GM18511 (cell line): ENCODE measurements at regions not wholly inside any gene's neighbourhood (a gene's known extent, or its start where the extent isn't known, plus 50 kb on each side); places are given as distances from the start of the nearest gene placed in this dataset.
"Not testable (repeated sequence)": the region's sequence is repeated elsewhere in the genome, so short reads cannot be mapped to it uniquely, and the experiment has no call there.

Experiments used
- ATAC-seq: cut with Tn5 transposase; IDR thresholded peaks from one replicate; pipeline ENCODE4 v1.9.1; 2021; ENCODE audit warnings: mild to moderate bottlenecking, moderate library complexity; ENCODE audit not compliant: unreplicated experiment

DNA sequence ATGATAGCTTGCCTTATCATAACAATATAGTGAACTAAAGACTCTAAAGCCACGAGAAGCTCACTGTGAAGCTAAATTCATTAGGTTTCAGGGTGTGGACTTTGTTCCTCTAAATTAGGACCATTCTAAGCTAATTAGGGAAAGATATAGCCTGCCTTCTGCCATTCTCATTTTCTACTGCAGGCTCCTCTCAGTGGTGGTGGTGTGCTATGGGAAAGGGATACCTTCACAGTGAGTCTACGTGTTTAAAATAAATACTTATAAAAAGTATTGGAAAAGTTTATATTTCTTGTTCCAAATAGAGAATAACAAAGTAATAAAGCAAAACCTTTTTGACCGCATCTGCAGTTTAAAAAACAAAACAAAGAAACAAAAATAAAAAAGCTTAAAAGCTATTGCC lies 327.7 kb downstream of the PAPSS1 start:
- no peak for ATAC-seq

GRCh38 chr4:107391630-107392028 lies 328.4 kb downstream of the PAPSS1 start:
- no peak for ATAC-seq

DNA sequence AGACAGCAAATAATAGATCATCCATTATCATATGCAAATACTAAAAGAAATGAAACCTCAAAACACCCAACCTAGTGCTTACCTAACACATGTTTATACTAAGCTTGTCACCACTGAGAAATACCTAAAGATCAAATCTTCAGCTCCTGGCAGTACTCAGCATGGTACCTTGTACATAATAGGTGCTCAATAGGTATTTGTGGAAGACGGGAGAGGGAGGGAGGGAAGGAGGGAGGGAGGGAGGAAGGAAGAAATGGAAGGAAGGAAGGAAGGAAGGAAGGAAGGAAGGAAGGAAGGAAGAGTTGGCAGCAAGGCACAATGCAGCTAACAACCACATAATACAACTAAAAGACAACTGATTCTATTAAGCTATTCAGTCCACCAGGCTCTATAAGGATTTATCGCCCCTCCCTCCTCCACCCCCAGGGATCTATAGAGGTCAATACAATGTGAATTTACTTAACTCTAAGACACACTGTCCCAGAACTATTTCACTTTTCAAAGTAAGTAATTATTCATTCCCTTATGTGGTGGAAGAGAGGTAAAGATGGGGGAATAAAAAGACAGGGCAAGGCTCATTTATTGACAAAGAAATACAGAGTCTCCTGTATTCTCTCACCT lies 328.9 kb downstream of the PAPSS1 start:
- no peak for ATAC-seq

DNA sequence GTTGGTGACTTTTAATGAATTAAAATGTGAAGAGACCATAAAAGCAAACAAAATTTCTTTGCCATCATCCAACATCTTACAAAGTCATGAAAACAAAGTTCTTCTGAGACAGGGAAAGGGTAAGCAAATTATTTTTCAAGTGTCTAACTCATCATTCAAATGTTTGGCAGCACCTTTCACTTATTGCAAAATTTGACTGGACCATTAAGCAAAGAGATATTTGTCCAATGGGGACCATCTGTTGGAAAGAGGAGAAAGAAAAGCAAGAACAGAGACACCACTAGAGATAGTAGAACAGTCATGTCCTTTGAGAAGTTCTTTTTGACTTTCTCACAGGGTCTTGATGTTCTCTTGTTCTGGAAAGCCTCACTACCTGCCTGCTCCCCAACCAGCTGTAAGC lies 330.1 kb downstream of the PAPSS1 start:
- ATAC-seq, result no peak

DNA sequence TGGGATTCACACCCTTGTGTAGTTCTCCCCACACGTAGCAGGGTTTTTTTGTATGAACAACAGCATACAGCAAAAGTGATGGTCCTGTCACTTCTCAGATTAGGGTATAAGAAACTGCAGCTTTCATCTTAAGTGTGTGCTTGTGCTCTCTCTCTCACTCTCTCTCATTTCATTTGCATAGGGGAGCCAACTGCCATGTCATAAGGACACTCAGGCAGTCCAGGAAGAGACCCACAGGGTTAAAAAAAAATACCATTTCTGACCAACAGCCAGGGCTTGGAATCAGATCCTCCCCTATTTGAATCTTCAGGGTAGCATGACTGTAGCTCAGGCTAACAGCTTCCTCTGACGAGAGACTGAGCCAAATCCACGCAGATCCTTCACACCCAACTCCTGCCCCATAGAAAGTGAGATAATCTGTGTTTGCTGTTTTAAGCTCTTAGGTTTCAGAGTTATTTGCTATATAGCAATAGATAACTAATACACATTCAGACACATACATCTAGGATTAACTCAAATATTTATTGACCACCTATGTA lies 331.2 kb downstream of the PAPSS1 start:
- no peak for ATAC-seq

- ATAC-seq, result no peak
Measured at GRCh38 chr4:107380836-107381438, 339.1 kb downstream of the PAPSS1 start.

DNA sequence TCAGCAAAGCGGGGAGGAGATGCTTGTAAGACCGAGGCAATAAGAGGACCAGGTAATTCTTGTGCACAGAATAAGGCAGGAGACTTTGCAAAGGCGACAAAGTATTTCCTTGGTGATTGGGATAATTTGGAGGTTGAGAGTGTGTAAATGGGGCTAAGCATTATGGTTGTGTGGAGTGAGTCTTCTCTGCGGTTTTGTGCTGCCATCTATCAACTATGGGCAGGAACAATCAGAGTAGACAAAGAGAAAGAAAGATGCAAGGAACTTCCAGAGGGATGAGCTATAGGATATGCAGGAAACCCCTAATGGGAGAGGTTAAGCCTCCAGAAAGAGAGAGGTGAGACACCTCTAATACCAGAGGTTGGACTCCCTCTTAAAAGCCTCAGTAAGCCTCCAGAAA lies 339.8 kb downstream of the PAPSS1 start:
- ATAC-seq, result no peak

GRCh38 chr4:107379054-107379869 lies 340.8 kb downstream of the PAPSS1 start:
- no peak for ATAC-seq

DNA sequence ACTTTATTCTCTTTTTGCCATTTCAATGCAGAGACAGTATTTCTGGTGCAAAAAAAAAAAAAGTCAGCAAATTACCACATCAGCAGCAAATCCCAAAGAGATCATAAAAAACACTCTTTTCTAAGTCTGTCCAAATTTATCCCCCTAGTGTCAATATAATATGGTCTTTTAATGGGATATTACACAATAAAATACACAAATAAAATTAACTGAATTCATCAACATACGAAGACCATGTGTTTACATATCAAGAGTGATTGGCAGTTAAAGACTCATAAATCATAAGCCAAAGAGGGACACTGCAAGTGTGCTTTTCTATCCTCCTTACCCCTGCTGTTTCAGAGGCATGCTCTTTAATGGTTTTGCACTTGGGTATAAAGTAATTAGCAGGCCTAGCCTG lies 340.2 kb upstream of the DKK2 start:
- ATAC-seq, result no peak

GRCh38 chr4:107366900-107367299 lies 330.8 kb upstream of the DKK2 start:
- ATAC-seq, result no peak

- ATAC-seq, result no peak
Measured at GRCh38 chr4:107366016-107366735, 330.1 kb upstream of the DKK2 start.

GRCh38 chr4:107363125-107363524 lies 327.0 kb upstream of the DKK2 start:
- no peak for ATAC-seq

DNA sequence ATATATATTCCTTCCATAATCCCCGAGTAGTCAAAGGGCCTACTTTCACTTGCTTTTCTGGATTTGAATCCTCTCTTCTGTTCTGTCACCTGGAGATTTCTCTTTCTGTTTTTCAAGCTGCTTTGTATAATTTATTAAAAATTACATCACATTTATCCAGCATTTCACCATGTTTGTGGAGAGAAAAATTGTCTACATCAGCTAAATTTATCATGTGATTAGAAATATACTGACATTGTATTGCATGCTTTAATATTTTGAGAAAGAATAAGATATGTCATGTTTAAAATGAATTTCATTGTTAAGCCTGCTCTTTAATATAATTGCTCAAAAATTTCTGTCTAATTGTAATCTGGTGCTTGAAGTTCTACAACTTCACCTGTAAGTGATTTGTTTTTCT lies 323.1 kb upstream of the DKK2 start:
- ATAC-seq, result no peak

- ATAC-seq, result not testable (repeated sequence)
Measured at GRCh38 chr4:107354304-107354703, 318.2 kb upstream of the DKK2 start.

GRCh38 chr4:107351196-107351595 lies 315.1 kb upstream of the DKK2 start:
- ATAC-seq, result no peak

DNA sequence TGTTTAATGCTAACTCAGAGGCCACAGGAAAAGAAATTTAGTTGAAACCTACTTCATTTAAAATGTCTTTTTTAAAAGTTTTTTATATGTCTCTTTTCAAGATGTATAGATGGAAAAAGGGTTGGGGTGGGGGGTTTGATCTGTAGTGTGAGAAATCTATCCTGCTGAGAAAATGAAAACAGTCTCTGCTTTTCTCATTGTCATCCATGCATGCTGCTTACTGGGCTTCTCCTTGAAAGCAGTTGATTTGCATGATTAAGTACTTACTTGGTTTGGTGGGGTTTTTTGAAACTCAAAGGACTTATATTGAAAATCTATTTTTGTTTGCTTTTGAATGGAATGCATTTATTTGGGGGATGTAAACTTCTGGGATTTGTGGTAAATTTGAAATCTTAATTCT lies 313.6 kb upstream of the DKK2 start:
- ATAC-seq, result no peak

DNA sequence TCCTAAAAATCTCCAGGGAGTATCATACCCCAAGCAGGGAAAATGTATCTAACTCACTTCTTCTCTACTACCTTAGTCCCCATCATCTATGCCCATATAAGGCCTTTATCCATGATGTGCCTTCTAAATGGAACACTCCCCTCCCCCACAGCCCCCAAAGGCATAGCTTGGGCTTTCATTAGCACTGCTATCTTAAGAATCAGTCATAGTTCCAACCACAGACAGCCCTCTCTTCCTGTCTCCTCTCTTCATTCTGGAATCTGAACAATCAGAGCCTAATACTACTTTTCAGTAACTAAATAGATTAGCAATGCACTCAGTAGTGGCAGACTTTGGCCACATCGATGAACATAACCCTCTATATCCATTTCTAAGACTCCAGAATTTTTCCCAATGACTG lies 313.2 kb upstream of the DKK2 start:
- no peak for ATAC-seq

DNA sequence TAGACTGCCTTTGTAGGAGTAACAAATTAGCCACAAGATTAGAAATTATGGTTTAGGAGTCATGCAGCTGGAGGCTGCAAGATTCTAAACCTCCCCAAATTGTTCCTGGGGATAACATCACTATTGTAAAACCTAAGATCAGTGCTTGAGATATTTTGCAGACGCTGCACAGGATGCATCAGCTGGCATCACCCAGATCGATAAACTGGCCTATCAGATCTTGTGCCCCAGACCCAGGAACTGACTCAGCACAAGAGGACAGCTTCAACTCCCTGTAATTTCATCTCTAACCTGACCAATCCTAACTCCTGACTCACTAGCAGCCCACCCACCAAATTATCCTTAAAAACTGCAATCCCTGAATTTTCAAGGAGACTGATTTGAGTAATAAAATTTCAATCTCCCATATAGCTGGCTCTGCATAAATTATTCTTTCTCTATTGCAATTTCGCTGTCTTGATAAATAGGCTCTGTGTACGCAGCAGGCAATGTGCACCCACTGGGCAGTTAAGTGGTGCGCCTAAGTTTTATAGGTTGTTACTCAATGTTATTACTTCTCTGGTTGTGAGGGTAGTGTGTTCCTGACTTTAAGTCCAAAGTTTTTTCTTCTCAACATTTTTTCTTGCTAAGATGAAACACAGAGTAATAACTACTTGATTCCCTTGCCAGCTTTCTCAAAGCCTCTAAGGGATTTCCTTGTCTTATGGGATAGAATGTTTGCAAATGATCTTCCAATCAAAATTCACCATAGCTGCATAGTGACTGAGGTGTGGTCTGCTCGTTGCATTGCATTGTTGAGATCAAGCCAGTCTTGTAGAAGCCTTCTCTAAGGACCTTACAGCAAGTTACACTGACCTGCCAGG lies 312.3 kb upstream of the DKK2 start:
- ATAC-seq, result no peak

DNA sequence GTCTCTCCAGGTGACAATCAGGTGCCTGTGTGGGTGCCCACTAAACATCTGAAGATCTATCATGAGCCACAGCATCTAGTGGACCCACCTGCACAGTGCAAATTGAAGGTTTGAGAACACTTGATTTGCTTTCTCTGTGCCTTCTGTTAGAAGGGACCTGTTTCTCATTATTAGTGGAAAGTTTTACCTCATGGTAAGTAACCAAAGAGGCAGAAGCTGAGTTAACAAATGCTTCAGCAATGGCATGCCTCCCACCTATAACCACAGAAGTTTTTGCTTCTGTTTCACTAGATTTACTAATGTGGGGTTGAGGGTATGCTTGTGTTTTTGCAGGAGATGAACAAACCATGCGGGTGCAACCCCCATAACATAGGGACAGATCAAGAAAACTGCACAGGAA lies 297.4 kb upstream of the DKK2 start:
- no peak for ATAC-seq

DNA sequence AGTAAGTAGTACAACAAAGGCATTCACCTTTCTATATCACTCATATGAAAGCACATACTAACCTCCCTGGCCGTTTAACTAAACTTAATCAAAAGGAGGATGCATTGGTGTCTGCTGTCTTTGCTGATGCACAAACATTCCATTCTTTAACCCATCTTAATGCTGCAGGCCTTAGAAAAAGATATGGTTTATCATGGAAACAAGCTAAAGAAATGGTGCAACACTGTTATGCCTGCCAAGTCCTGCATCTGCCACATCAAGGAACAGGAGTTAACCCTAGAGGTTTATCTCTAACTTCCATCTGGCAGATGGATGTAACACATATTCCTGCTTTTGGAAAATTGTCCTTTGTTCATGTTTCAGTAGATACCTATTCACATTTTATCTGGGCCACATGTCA lies 296.5 kb upstream of the DKK2 start:
- not testable (repeated sequence) for ATAC-seq
